ENCODE measurements at regions not wholly inside any gene's neighbourhood (a gene's known extent, or its start where the extent isn't known, plus 50 kb on each side); places are given as distances from the start of the nearest gene placed in this dataset.

- Histone ChIP-seq H3K4me2 (ENCODE audit: low read length) (no peak overlapping the region), H3K9ac (ENCODE audit: low read length) (no peak overlapping the region), H4K91ac (ENCODE audit: low read depth, low read length) (no peak overlapping the region), H4K8ac (ENCODE audit: low read depth, low read length) (no peak overlapping the region), H2AFZ (ENCODE audit: insufficient read depth, low read length, poor library complexity) (no peak overlapping the region), H3K14ac (ENCODE audit: low read length) (no peak overlapping the region), H3K18ac (ENCODE audit: low read length) (no peak overlapping the region), H2BK120ac (ENCODE audit: insufficient read depth, low read length, poor library complexity) (no peak overlapping the region), H3K9me3 (ENCODE audit: insufficient read depth, low read depth, low read length) (no peaks in the 10 kb centered on the region), H2BK5ac (ENCODE audit: low read depth, low read length, poor library complexity) (no peak overlapping the region), H3K4me1 (ENCODE audit: control insufficient read depth in 1 of 2, insufficient read depth in 2 of 2, low read length in 2 of 2) (peaks cover 25 to 32% of the 10 kb centered on the region in 2 experiments), H3K36me3 (ENCODE audit: control insufficient read depth in 1 of 2, insufficient read depth in 2 of 2, low read length in 2 of 2) (no peaks in the 10 kb centered on the region), H3K23ac (ENCODE audit: low read length) (no peak overlapping the region), H3K27ac (ENCODE audit: low read depth, low read length) (no peak overlapping the region), H3K79me1 (ENCODE audit: low read length) (peaks cover 18% of the 10 kb centered on the region), H3K4ac (ENCODE audit: low read depth, low read length) (no peak overlapping the region), H2BK12ac (ENCODE audit: low read length) (no peak overlapping the region), H4K12ac (ENCODE audit: low read depth, low read length) (no peak overlapping the region), H3K27me3 (ENCODE audit: insufficient read depth, low read length) (no peaks in the 10 kb centered on the region), H3K79me2 (ENCODE audit: control insufficient read depth, insufficient read depth, low read length, poor library complexity) (no peaks in the 10 kb centered on the region), H3K4me3 (ENCODE audit: low read depth, low read length) (no peak overlapping the region), H2AK5ac (ENCODE audit: low read length) (no peak overlapping the region)
- no peak for DNase-seq
- no CpG with 5 or more reads among the region's 2 CpGs for WGBS (ENCODE audit: extremely low coverage, insufficient coverage, insufficient read length)
These were observed 287.9 kb downstream of the CDC5L start for GRCh38 chr6:44675449-44675848.

DNA sequence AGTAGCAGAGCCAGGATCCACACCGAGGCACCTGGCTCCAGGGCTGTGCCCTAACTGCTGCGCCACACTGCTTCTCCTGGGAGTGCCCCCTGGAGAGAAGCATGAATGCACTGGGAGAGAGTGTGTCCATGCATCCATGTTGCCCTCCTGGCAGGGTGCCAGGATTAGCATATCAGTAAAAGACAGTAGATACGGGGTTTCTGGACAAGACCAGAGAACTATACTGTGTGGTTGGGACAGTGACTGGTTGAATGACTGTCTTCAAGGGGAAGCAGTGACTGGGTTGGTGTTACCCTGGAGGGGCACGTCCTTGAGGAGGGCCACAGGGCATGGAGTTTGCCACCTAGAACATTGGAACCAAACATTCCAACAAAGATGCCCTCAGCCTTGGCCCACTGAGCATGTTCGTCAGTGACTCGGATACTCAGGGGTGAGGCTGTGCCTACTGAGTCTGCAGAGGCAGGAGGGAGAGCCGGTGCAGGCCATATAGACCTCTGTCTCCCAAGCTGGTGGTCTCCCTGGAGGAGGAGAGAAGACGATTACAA is 288.8 kb downstream of the CDC5L start:
- no peak for DNase-seq
- Histone ChIP-seq H3K79me1 (ENCODE audit: low read length) (peaks cover 18% of the 10 kb centered on the region), H3K4ac (ENCODE audit: low read depth, low read length) (no peak overlapping the region), H3K9me3 (ENCODE audit: insufficient read depth, low read depth, low read length) (no peaks in the 10 kb centered on the region), H3K18ac (ENCODE audit: low read length) (peak overlapping the region; percentile 18), H3K23ac (ENCODE audit: low read length) (no peak overlapping the region), H2AFZ (ENCODE audit: insufficient read depth, low read length, poor library complexity) (no peak overlapping the region), H3K79me2 (ENCODE audit: control insufficient read depth, insufficient read depth, low read length, poor library complexity) (no peaks in the 10 kb centered on the region), H3K9ac (ENCODE audit: low read length) (no peak overlapping the region), H3K4me1 (ENCODE audit: control insufficient read depth in 1 of 2, insufficient read depth in 2 of 2, low read length in 2 of 2) (peaks cover 25 to 33% of the 10 kb centered on the region in 2 experiments), H2AK5ac (ENCODE audit: low read length) (peak overlapping the region; percentile 49), H4K12ac (ENCODE audit: low read depth, low read length) (no peak overlapping the region), H2BK120ac (ENCODE audit: insufficient read depth, low read length, poor library complexity) (peak overlapping the region; percentile 9), H3K36me3 (ENCODE audit: control insufficient read depth in 1 of 2, insufficient read depth in 2 of 2, low read length in 2 of 2) (no peaks in the 10 kb centered on the region), H3K14ac (ENCODE audit: low read length) (peak overlapping the region; percentile 33), H3K4me2 (ENCODE audit: low read length) (no peak overlapping the region), H3K27me3 (ENCODE audit: insufficient read depth, low read length) (no peaks in the 10 kb centered on the region), H2BK12ac (ENCODE audit: low read length) (peak overlapping the region; percentile 42), H4K91ac (ENCODE audit: low read depth, low read length) (peak overlapping the region; percentile 32), H2BK5ac (ENCODE audit: low read depth, low read length, poor library complexity) (no peak overlapping the region), H3K27ac (ENCODE audit: low read depth, low read length) (no peak overlapping the region), H3K4me3 (ENCODE audit: low read depth, low read length) (no peak overlapping the region), H4K8ac (ENCODE audit: low read depth, low read length) (no peak overlapping the region)
- no CpG with 5 or more reads among the region's 8 CpGs for WGBS (ENCODE audit: extremely low coverage, insufficient coverage, insufficient read length)

DNA sequence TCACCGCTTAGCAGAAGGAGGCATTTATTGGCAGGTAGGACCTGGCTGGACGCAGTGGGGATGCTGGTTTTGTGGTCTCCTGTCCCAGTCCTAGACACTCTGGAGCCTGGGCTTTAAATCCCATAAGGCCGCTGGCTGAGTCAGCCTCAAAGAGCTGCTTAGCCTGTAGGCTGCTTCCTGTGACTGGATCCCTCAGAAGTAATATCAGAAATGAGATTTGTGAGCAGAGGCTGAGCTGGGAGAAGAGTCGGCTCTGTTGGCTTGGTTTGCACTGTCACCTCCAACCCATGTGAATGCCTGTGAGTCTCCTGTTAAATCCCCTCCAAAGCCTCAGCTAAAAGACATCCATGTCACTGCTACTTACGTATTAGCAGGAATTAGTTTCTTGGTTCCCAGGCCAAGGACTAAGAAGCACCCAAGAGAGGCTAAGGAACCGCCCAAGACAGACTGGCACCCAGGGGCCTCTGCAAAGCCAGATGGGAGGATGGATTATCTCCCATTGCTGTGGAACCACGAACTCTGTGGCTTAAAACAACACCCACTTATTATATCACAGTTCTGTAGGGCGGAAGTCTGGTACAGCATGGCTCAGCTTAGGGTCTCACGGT is 289.4 kb downstream of the CDC5L start:
- Histone ChIP-seq H3K4me3 (ENCODE audit: low read depth, low read length) (no peak overlapping the region), H3K18ac (ENCODE audit: low read length) (no peak overlapping the region), H3K23ac (ENCODE audit: low read length) (no peak overlapping the region), H3K9ac (ENCODE audit: low read length) (no peak overlapping the region), H3K79me2 (ENCODE audit: control insufficient read depth, insufficient read depth, low read length, poor library complexity) (no peaks in the 10 kb centered on the region), H4K91ac (ENCODE audit: low read depth, low read length) (peak overlapping the region; percentile 32), H4K12ac (ENCODE audit: low read depth, low read length) (no peak overlapping the region), H3K4me1 (ENCODE audit: control insufficient read depth in 1 of 2, insufficient read depth in 2 of 2, low read length in 2 of 2) (peaks cover 27 to 34% of the 10 kb centered on the region in 2 experiments), H3K4ac (ENCODE audit: low read depth, low read length) (no peak overlapping the region), H3K27me3 (ENCODE audit: insufficient read depth, low read length) (no peaks in the 10 kb centered on the region), H3K36me3 (ENCODE audit: control insufficient read depth in 1 of 2, insufficient read depth in 2 of 2, low read length in 2 of 2) (no peaks in the 10 kb centered on the region), H3K27ac (ENCODE audit: low read depth, low read length) (no peak overlapping the region), H2BK12ac (ENCODE audit: low read length) (no peak overlapping the region), H2AK5ac (ENCODE audit: low read length) (no peak overlapping the region), H4K8ac (ENCODE audit: low read depth, low read length) (no peak overlapping the region), H3K14ac (ENCODE audit: low read length) (no peak overlapping the region), H3K4me2 (ENCODE audit: low read length) (no peak overlapping the region), H2BK120ac (ENCODE audit: insufficient read depth, low read length, poor library complexity) (no peak overlapping the region), H3K79me1 (ENCODE audit: low read length) (peaks cover 18% of the 10 kb centered on the region), H2BK5ac (ENCODE audit: low read depth, low read length, poor library complexity) (no peak overlapping the region), H3K9me3 (ENCODE audit: insufficient read depth, low read depth, low read length) (no peaks in the 10 kb centered on the region), H2AFZ (ENCODE audit: insufficient read depth, low read length, poor library complexity) (no peak overlapping the region)
- no CpG with 5 or more reads among the region's 9 CpGs for WGBS (ENCODE audit: extremely low coverage, insufficient coverage, insufficient read length)
- DNase-seq = no peak

DNA sequence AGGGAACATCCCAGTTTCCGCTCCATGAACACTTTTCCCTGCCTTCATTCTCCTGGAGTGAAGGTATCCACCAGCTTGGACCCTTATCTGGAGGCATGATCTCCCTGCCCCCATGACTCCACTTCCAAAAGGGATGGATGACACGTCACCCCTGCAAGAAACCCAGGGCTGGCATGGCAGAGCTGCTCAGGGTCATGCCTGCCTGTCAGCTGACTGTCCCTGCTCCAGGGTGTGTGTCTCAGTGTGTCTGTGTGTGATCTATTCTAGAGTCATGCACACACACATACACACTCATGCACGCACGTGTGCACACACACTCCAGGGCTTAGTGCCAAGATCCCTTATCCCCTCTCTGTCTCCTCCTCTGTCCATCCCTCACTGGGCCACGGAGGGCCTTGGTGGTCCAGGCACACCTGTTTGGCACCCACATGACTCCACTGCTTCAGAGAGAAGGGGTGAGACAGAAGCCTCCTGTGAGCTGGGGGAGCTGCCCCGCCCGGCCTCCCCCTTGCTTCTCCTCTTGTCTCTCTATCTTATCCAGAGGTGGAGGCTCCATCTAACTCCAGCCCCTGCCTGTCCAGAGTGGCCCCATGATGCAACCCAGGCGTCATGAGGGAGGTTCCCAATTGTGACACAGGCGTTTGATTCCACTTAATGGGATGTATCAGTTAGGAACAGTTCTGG is 290.9 kb downstream of the CDC5L start:
- H2BK5ac ChIP-seq (ENCODE audit: low read depth, low read length, poor library complexity) = no peak overlapping the region
- no peak overlapping the region for H2AFZ ChIP-seq (ENCODE audit: insufficient read depth, low read length, poor library complexity)
- DNase-seq = peak in 1 of 2 donors; percentile 11
- H3K79me1 ChIP-seq (ENCODE audit: low read length) = peaks cover 12% of the 10 kb centered on the region
- peaks cover 16 to 22% of the 10 kb centered on the region in 2 experiments for H3K4me1 ChIP-seq (ENCODE audit: control insufficient read depth in 1 of 2, insufficient read depth in 2 of 2, low read length in 2 of 2)
- no peak overlapping the region for H4K8ac ChIP-seq (ENCODE audit: low read depth, low read length)
- H2BK12ac ChIP-seq (ENCODE audit: low read length) = no peak overlapping the region
- no peak overlapping the region for H2BK120ac ChIP-seq (ENCODE audit: insufficient read depth, low read length, poor library complexity)
- H3K27me3 ChIP-seq (ENCODE audit: insufficient read depth, low read length) = no peaks in the 10 kb centered on the region
- peak overlapping the region; percentile 2 for H3K4me3 ChIP-seq (ENCODE audit: low read depth, low read length)
- peak overlapping the region; percentile 50 for H2AK5ac ChIP-seq (ENCODE audit: low read length)
- no peak overlapping the region for H3K4ac ChIP-seq (ENCODE audit: low read depth, low read length)
- H3K79me2 ChIP-seq (ENCODE audit: control insufficient read depth, insufficient read depth, low read length, poor library complexity) = no peaks in the 10 kb centered on the region
- no CpG with 5 or more reads among the region's 9 CpGs for WGBS (ENCODE audit: extremely low coverage, insufficient coverage, insufficient read length)
- H3K27ac ChIP-seq (ENCODE audit: low read depth, low read length) = no peak overlapping the region
- no peak overlapping the region for H4K12ac ChIP-seq (ENCODE audit: low read depth, low read length)
- no peaks in the 10 kb centered on the region for H3K36me3 ChIP-seq (ENCODE audit: control insufficient read depth in 1 of 2, insufficient read depth in 2 of 2, low read length in 2 of 2)
- no peak overlapping the region for H3K23ac ChIP-seq (ENCODE audit: low read length)
- no peak overlapping the region for H3K9ac ChIP-seq (ENCODE audit: low read length)
- H3K4me2 ChIP-seq (ENCODE audit: low read length) = no peak overlapping the region
- H3K18ac ChIP-seq (ENCODE audit: low read length) = no peak overlapping the region
- H3K9me3 ChIP-seq (ENCODE audit: insufficient read depth, low read depth, low read length) = no peaks in the 10 kb centered on the region
- no peak overlapping the region for H4K91ac ChIP-seq (ENCODE audit: low read depth, low read length)
- H3K14ac ChIP-seq (ENCODE audit: low read length) = no peak overlapping the region

All from trophoblast cell (in vitro differentiated cells and primary cell).